Fibroblast of villous mesenchyme (primary cell): ENCODE measurements at regions not wholly inside any gene's neighbourhood (a gene's known extent, or its start where the extent isn't known, plus 50 kb on each side); places are given as distances from the start of the nearest gene placed in this dataset.
A peak's percentile ranks its signal among the peaks of the same experiment; 100 is the strongest.

Source experiments
- DNase-seq: peaks from one replicate; pipeline ENCODE4 v3.0.0-alpha.2; 2010; ENCODE audit warnings: low read depth
- H3K4me3 ChIP-seq: 2 replicates; pipeline ENCODE4 v1.5.1; 2011; ENCODE audit warnings: low read depth, mild to moderate bottlenecking, low read length
- TF ChIP-seq, protein P1 (sequence below): IDR thresholded peaks from 2 replicates; pipeline ENCODE4 v1.5.1; 2012; ENCODE audit warnings: low read depth, mild to moderate bottlenecking, low read length; ENCODE audit not compliant: insufficient read depth

DNA sequence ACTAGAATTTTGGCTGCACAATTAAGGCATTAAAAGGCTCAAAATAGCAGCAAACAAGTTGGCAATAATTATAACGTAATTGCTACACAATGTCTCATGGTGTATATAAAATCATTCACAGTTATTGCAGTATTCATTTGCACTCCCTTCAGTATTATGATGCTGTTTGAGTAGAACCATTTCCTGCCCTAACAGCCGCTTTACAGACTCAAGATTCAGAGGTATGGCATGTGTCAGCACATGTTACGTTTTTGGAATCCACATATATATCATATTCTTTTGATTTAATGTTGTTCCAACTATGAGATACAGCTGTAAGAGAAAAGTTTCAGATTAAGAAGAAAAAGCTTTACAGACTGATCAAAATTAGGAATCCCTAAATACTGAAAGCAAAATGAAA, 56.3 kb upstream of the NCKAP5 start:
- no peak for DNase-seq
- TF ChIP-seq, protein P1, sequence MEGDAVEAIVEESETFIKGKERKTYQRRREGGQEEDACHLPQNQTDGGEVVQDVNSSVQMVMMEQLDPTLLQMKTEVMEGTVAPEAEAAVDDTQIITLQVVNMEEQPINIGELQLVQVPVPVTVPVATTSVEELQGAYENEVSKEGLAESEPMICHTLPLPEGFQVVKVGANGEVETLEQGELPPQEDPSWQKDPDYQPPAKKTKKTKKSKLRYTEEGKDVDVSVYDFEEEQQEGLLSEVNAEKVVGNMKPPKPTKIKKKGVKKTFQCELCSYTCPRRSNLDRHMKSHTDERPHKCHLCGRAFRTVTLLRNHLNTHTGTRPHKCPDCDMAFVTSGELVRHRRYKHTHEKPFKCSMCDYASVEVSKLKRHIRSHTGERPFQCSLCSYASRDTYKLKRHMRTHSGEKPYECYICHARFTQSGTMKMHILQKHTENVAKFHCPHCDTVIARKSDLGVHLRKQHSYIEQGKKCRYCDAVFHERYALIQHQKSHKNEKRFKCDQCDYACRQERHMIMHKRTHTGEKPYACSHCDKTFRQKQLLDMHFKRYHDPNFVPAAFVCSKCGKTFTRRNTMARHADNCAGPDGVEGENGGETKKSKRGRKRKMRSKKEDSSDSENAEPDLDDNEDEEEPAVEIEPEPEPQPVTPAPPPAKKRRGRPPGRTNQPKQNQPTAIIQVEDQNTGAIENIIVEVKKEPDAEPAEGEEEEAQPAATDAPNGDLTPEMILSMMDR = no peak
- H3K4me3 ChIP-seq = no peak overlapping the region

DNA sequence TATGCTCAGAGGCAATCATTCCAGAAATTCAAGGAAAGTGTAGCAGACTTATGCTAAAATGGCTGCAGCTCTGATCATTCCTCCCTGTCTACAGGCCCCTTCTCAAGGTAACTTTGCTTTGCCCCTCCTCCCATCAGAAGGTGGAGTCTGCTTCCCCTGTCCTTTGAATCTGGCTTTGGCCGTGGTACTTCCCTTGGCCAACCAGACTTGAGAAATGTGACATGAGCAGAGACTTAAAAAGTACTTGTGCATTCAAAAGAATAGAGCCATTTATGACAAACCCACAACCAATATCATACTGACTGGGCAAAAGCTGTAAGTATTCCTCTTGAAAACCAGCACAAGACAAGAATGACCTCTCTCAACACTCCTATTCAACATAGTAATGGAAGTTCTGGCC, 59.5 kb upstream of the NCKAP5 start:
- no peak for DNase-seq
- H3K4me3 ChIP-seq = no peak overlapping the region
- TF ChIP-seq, protein P1 = no peak

DNA sequence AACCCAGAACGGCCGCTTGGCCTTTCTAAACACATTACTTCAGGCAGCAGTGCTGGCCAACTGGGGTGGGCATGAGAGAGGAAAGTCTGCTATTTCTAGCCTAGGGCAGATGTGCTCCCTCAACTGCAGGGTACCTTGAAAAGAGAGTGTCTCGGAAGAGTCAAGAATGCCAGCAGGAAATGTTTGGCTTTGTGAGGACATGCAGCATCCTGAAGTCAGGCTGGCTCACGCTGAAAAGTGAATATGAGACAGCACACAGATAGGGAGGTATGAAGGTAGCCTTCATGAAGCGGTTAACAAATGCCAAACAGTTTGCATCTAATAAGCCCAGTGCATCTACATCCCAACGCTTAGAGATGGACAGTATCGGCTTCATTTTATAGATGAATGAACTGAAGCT, 65.0 kb upstream of the NCKAP5 start:
- TF ChIP-seq, protein P1 = no peak
- DNase-seq = no peak
- H3K4me3 ChIP-seq = no peak overlapping the region

DNA sequence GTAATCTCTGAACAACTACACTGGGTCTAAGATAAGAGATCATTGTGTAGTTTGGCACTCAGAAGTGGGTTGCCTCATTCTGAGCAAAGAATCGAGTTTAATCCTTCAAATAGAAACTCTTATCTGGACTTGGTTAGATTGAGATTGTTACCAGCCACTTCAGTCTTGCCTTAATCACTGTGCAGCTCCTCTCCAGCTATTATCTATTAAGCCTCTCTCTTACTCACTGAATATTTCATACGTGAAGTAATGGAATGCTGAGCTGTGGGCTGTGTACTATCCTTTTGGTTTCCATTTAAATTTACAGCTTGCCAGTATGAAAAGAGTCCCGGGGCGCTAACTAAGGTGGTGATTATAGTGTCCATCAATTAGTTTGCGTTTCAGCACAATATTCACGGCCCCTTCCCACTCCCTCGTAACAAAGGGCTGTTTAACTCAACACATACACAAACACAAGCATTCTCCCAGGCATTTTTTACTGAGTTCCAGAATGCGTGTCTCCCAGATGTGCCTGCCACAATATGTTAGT, 65.7 kb upstream of the NCKAP5 start:
- TF ChIP-seq, protein P1 = no peak
- peak overlapping the region; percentile 26 for H3K4me3 ChIP-seq
- peak; percentile 43 for DNase-seq

DNA sequence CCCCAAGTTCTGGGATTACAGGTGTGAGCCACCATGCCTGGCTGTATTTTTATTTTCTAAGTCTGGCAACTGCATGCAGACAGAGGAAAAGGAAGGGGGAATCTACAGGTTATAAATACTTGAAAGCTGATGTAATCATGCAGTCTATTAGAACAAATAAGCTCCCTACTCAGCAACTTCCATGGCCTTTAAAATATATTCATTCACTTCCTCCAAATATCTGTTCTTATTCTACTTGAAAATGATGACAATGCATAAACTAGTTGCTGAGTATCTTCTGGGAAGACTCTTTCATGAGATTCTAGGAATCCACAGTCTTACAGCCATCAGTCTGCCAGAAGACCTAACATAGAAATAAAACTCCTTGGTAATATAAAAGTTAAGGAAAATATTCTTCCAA, 66.9 kb upstream of the NCKAP5 start:
- no peak for DNase-seq
- no peak overlapping the region for H3K4me3 ChIP-seq
- TF ChIP-seq, protein P1 = no peak

DNA sequence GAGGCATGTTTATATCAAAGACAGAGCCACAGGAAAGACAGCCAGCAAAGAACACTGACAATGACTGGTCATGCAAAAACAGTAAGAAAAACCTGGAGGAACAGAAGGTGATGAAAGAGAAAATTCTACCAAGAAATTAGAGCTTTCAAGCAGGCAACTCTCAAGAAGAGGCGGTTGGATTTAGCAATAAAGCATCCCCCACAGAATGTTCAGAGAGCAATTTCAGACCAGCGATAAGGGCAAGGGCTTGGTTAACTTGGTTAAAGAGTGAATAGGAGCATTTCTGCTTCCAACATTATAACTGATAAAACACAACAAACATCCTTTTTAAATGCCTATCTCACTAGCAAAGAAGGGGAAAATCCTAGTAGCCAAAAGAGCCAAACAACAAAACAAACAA, 68.0 kb upstream of the NCKAP5 start:
- TF ChIP-seq, protein P1 = no peak
- DNase-seq = no peak
- no peak overlapping the region for H3K4me3 ChIP-seq

DNA sequence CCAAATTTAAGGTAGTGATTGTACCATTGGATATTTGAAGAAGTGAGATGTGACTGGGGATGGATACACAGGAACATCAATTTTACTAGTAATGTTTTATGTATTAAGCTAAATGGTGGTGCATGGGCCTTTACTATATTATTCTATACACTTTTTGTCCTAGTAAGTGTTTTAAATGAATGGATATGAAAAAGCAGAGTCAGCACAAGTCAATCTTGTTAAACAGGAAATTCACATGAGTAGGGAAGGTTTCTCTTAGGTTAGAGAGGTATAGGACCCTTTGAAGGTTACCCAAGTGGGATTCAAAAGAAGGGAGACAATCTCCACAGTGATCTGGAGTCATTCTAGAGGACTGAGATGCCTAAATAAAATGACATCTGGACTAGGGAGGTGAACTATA, 71.8 kb upstream of the NCKAP5 start:
- no peak overlapping the region for H3K4me3 ChIP-seq
- DNase-seq = no peak
- TF ChIP-seq, protein P1 = no peak
